ENCODE measurements at regions not wholly inside any gene's neighbourhood (a gene's known extent, or its start where the extent isn't known, plus 50 kb on each side); places are given as distances from the start of the nearest gene placed in this dataset.

DNA sequence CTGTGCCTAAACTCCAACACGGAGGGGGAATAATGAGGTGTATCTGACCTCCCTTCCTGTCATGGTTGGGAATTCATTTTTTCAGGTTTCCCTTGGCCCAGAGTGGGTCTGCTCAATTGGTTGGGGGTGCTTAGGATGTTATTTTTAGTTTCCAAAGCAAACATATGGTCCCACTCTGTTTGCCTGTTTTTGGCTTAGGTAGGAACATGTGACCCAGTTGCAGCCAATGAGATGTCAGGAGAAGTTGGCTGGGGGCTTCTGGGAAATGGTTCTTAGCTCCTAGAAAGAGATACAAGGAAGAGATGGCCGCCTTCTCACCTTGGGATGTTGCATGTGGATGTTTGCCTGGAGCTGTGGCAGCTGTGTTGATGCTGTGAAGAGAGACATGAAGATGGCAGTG is 147.9 kb upstream of the RFLNA start:
- DNase-seq (ENCODE audit: low spot score) (no peak), FAIRE-seq (no peak), ATAC-seq (no peak)
- no peaks in the 10 kb centered on the region for H3K36me3 ChIP-seq (replicated peaks in 1 of 2; ENCODE audit: control insufficient read depth in 1 of 2, insufficient read depth in 2 of 2, low read length in 2 of 2)
- no peaks in the 10 kb centered on the region for H3K4me1 ChIP-seq (ENCODE audit: insufficient read depth, low read length)
- no TSS peak for BruUV-seq (replicated peaks)
- POLR2A ChIA-PET = no interaction called here
- CTCF ChIA-PET (ENCODE audit: low intra/inter-chr PET ratio, low total read pairs) = no interaction called here
- H2AFZ ChIP-seq (ENCODE audit: low read length) = no peak overlapping the region
- H3K4me2 ChIP-seq (ENCODE audit: low read depth, low read length) = no peak overlapping the region
- in situ Hi-C loops (cut with HindIII; ENCODE audit: extremely low pct_ligation_motif_present, low pct_unique_long_range_greater_than_20kb) = no loop called here
- intact Hi-C loops (cut with micrococcal nuclease; ENCODE audit: unreplicated experiment) = no loop called here
- H3K9me3 ChIP-seq (ENCODE audit: low read length) = peaks cover 10% of the 10 kb centered on the region
- no peaks in the 10 kb centered on the region for H3K79me2 ChIP-seq (ENCODE audit: insufficient read depth, low read length)
- H3K9ac ChIP-seq (ENCODE audit: insufficient read depth, low read depth, low read length) = no peak overlapping the region
- H4K20me1 ChIP-seq (ENCODE audit: insufficient read depth, low read length) = no peaks in the 10 kb centered on the region
- TF ChIP-seq, protein P1, sequence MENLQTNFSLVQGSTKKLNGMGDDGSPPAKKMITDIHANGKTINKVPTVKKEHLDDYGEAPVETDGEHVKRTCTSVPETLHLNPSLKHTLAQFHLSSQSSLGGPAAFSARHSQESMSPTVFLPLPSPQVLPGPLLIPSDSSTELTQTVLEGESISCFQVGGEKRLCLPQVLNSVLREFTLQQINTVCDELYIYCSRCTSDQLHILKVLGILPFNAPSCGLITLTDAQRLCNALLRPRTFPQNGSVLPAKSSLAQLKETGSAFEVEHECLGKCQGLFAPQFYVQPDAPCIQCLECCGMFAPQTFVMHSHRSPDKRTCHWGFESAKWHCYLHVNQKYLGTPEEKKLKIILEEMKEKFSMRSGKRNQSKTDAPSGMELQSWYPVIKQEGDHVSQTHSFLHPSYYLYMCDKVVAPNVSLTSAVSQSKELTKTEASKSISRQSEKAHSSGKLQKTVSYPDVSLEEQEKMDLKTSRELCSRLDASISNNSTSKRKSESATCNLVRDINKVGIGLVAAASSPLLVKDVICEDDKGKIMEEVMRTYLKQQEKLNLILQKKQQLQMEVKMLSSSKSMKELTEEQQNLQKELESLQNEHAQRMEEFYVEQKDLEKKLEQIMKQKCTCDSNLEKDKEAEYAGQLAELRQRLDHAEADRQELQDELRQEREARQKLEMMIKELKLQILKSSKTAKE (CRISPR knock-in tag; IDR thresholded peaks at IDR 0.05; ENCODE audit: borderline replicate concordance) = no peak
- no peak for TF ChIP-seq DPF2 (CRISPR knock-in tag; IDR thresholded peaks at IDR 0.05; ENCODE audit: borderline replicate concordance, low read depth)
- TF ChIP-seq CCDC6 (CRISPR knock-in tag; IDR thresholded peaks at IDR 0.05) = no peak
- TF ChIP-seq, protein P2, sequence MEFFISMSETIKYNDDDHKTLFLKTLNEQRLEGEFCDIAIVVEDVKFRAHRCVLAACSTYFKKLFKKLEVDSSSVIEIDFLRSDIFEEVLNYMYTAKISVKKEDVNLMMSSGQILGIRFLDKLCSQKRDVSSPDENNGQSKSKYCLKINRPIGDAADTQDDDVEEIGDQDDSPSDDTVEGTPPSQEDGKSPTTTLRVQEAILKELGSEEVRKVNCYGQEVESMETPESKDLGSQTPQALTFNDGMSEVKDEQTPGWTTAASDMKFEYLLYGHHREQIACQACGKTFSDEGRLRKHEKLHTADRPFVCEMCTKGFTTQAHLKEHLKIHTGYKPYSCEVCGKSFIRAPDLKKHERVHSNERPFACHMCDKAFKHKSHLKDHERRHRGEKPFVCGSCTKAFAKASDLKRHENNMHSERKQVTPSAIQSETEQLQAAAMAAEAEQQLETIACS (CRISPR knock-in tag; IDR thresholded peaks at IDR 0.05) = no peak
- no peak for TF ChIP-seq ZNF180 (CRISPR knock-in tag; IDR thresholded peaks at IDR 0.05; ENCODE audit: borderline replicate concordance, low read depth)
- no peak for TF ChIP-seq ZNF567 (CRISPR knock-in tag; IDR thresholded peaks at IDR 0.05; ENCODE audit: borderline replicate concordance)
- TF ChIP-seq SP4 (CRISPR knock-in tag; IDR thresholded peaks at IDR 0.05) = no peak
- no peak for TF ChIP-seq PRPF4 (IDR thresholded peaks at IDR 0.05; ENCODE audit: low read depth, low read length, poor library complexity, severe bottlenecking)
- peaks cover 0 to 30% of the 10 kb centered on the region in 2 experiments; a peak in 2 of 5 replicates for H3K27me3 ChIP-seq (ENCODE audit: control insufficient read depth in 1 of 2, insufficient read depth in 2 of 2, low read length in 2 of 2)
- no peak overlapping the region for H3K27ac ChIP-seq (ENCODE audit: extremely low read length, insufficient read depth, low read length)
- H3K4me3 ChIP-seq (replicated peaks in 1 of 3; ENCODE audit: insufficient read depth in 1 of 3, low read depth in 2 of 3, low read length in 3 of 3) = no peak overlapping the region
- 41% methylated on average over 2 of the region's 2 CpGs for WGBS (ENCODE audit: low lambda C conversion rate)
